HG02852 (cell line): ENCODE measurements at regions not wholly inside any gene's neighbourhood (a gene's known extent, or its start where the extent isn't known, plus 50 kb on each side); places are given as distances from the start of the nearest gene placed in this dataset.
"Not testable (repeated sequence)": the region's sequence is repeated elsewhere in the genome, so short reads cannot be mapped to it uniquely, and the experiment has no call there.

Experiments used
- ATAC-seq: cut with Tn5 transposase; IDR thresholded peaks from one replicate; pipeline ENCODE4 v1.9.1; 2021; ENCODE audit warnings: mild to moderate bottlenecking, moderate library complexity; ENCODE audit not compliant: unreplicated experiment

DNA sequence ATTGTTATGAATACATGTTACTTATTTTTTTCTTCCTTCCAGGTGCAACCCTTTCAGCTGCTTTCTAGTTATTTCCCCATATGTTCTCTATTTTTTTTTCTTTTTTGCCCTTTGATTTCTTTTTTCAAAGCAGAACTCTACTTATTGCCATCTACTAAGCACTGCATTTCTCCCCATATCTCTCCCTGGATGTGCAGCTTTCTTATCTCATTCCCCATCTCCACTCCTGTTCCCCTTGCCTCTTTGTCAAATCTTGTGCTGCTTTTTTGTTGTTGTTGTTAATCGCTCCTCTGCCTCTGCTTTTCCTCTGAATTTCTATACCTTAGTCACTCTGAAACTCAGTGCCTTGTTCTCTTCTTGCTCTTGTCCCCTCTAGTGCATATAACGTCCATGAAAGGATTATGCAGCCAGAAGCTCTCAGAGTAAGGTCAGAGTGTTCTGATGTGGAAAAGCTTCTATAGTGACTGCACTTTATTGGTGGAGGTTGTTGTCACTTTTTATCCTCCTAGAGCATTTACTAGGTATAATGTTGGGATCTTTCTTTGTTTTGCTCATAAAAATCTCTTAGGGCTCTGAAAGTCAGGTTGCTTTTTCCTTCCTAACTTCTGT is 51.1 kb upstream of the JADE1 start:
- no peak for ATAC-seq

DNA sequence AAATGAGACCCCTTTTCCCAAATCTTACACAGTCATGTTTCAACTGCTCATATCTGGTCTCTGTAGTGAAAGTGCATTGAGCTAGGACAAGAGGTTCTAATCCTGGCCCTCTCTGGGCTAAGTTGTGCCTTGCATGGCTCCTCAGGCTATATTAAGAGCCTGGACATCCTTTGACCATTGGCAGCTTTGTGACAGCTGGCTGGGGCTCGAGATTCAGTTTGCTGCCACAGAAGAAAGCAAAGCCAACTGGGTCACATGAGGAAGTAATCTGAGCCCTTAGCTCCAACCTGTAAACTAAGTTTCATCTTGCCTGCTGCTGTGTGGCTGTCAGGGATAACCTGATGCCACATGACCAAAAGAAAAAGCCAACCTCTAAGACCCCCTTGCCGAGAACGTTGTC is 51.8 kb upstream of the JADE1 start:
- no peak for ATAC-seq

- ATAC-seq: no peak
Measured at GRCh38 chr4:128751354-128751753, 58.1 kb upstream of the JADE1 start.

- not testable (repeated sequence) for ATAC-seq
Measured at GRCh38 chr4:128741748-128742147, 67.8 kb upstream of the JADE1 start.

- no peak for ATAC-seq
Measured at GRCh38 chr4:128737098-128737513, 72.4 kb upstream of the JADE1 start.

DNA sequence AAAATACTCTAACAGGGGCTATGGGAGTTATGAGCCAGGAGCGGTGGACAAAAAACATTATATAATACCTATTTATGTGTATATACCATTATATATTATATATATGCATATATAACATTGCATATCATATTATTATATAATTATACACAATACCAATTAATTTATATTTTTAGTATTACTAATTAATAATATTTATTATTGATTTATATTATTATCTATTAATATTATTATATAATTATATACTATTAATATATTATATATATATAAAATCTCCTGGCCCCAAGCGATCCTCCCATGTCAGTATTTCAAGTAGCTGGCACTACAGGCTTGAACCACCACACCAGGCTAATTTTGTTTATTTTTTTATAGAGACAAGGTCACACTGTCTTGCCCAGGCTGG is 73.8 kb upstream of the JADE1 start:
- no peak for ATAC-seq

DNA sequence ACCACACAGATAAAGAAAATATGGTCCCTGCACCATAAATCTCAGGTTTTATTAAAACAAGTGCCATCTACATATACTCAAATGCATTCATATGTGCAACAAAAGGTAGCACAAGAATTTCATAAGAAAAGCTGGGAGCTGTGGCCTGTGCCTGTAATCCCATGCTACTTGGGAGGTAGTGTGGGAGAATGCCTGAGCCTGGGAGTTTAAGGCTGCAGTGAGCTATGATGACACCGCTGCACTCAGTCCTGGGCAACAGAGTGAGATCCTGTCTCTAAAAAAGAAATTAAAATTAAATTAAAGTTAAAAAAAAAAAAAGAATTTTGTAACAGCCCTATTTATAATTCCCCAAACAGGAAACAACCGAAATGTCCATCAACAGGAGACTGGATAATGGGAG is 81.3 kb upstream of the JADE1 start:
- no peak for ATAC-seq

GRCh38 chr4:128727658-128728057 is 81.8 kb upstream of the JADE1 start:
- no peak for ATAC-seq

DNA sequence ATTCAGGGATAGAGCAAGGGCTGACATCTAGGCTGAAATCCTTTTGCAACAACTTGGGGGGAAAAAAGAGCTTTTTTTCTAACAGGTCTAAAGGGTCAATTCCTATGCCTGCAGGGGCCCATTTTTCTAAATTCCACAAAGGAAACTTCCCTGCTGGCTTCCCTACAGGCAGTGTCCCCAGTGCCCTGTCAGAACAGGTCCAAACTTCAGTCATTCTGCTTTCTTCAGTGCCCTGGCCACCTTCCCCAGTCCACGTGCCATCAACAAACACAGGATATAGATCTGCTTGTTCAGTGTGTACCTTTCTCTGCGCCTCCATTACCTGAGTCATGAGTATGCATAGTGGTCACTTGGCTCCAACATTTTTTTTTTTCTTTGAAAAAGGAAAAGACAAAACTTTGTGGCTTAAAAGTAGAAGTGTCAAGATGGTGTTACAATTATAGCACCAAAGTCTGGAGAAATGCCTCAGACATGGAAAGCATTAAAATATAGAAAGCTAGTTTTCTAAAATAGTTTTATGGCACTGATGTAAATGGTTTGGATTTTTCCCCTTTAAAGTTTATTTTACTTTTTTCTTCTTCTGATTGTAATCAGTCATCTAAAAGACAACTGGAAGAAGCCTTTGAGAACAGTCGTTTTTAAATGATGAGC is 84.0 kb upstream of the JADE1 start:
- no peak for ATAC-seq

GRCh38 chr4:128722911-128723310 is 86.6 kb upstream of the JADE1 start:
- no peak for ATAC-seq

DNA sequence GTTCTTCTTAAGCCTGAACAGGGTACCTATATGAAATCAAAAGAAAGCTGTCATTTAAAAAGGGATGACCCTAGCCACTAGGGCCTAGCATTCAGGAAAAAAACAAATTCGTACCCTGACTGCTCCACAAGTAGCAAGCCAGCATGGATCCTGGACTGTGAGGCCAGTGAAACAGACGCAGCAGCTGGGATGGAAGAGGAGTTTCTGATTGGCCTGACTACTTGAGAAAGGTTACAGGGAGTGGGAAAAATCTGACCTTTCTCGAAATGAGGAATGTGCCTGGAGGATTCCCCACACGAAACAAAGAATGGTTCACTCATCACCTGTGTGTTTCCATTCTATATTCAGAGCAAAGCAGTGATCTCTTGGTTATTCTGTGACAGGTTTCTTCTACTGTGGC is 87.6 kb upstream of the JADE1 start:
- no peak for ATAC-seq

DNA sequence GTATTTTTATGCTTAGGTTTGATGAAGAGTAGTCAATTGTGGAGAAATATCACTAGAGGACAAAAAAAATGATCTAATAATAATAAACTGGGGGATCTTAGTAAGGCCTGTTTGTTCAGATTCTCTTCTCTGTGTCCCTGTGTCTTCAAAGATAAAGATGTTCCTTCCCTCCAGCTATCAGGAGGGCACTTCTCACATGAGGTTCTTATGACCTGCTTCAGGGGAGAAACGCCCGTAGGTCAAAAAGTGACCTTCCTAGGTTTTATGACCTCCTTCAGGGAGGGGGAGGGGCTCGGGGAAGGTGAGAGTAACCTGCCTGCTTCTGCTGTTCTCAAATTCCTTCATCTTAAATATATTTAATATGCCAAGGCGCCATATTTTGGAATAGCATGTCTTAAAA is 89.2 kb upstream of the JADE1 start:
- ATAC-seq: no peak

- no peak for ATAC-seq
Measured at GRCh38 chr4:128718768-128719167, 90.7 kb upstream of the JADE1 start.

- no peak for ATAC-seq
Measured at GRCh38 chr4:128716338-128716737, 93.2 kb upstream of the JADE1 start.

DNA sequence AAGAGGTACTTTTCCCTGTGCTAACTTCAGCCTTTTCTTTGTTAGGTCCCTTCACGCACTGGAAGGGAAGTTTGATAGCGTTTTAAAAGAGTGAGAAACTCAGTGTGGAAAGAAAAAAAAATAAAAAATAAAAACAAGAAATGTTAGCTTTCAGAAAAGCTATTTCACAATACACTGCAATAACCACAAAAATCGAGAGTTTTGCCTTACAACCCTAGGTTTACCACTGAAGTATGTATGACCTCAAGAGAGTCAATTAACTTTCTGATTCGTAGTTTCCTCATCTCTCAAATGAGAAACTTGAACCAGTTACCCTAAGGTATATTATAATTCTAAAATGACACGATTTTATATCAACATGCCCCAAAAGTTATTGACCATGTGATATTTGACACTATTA is 93.9 kb upstream of the JADE1 start:
- no peak for ATAC-seq

GRCh38 chr4:128711361-128711760 is 98.1 kb upstream of the JADE1 start:
- no peak for ATAC-seq

DNA sequence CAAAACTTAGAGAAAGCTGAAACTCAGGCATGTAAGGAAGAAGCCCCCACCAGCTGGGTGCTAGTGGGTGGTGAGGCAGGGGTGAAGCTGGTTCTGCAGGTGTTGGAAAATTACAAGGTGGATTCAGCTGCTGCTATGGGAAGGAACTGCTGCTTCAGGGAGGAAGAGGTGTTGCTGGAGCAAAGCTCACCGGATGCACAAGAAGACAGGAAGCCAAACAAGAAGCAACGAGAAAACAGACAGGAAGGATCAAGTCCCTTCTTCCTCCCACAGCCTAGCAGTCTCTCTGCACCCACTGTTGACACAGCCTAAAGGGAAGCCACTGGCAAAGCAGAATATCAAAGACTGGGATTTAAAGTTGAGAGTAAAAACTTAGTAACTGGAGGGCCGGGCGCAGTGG is 100.2 kb upstream of the JADE1 start:
- no peak for ATAC-seq

GRCh38 chr4:128707864-128708263 is 101.6 kb upstream of the JADE1 start:
- ATAC-seq: no peak

GRCh38 chr4:128703948-128704347 is 105.6 kb upstream of the JADE1 start:
- ATAC-seq: no peak

GRCh38 chr4:128700659-128701350 is 108.7 kb upstream of the JADE1 start:
- ATAC-seq: no peak

DNA sequence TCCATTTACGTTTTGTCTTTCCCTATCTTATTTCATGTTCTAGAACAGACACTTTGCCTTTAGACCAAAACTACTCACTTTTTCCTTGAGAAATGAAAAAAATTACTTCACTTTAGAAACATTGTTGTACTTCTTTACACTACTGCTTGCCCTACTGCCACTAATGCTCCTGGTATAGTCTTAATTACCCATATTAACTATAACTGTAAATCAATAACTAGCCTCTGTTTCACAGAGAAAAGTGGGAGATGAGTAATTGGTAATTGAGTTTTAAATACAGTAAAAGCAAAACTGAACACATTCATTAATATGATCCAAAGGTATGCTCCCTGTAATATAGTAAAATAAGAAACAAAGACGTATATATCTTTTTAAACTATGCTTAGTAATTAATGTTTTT is 111.1 kb upstream of the JADE1 start:
- no peak for ATAC-seq

DNA sequence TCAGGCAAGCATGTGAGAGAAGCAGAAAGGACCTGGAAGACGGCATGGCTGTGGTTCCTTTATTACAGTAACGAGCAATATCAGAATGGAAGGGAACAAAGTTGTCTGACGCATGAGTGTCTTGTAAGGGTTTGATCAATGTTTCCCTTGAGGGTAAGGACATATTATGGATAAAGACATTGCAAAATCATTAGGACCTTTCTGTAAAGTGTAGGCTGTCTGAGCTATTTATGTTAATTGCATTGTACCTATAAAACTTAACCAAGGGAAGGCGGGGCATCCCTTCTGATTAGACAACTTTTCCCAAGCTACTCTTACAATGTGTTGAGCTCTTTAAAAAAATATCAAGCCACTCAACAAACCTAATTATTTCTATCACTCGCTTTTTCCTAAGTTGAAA is 112.2 kb upstream of the JADE1 start:
- ATAC-seq: no peak
